GM12873 (cell line): ENCODE measurements at regions not wholly inside any gene's neighbourhood (a gene's known extent, or its start where the extent isn't known, plus 50 kb on each side); places are given as distances from the start of the nearest gene placed in this dataset.

Experiments used
- CTCF ChIP-seq: IDR thresholded peaks from 2 replicates; pipeline ENCODE4 v1.5.1; 2012; ENCODE audit warnings: low read depth, mild to moderate bottlenecking, moderate library complexity, low read length, control low read depth; ENCODE audit not compliant: insufficient read depth; ENCODE audit errors: missing control alignments

GRCh38 chr15:96540283-96540682 lies 209.8 kb downstream of the NR2F2 start:
- no peak for TF ChIP-seq CTCF

GRCh38 chr15:96542130-96542770 lies 211.8 kb downstream of the NR2F2 start:
- TF ChIP-seq CTCF, result no peak

GRCh38 chr15:96544162-96544756 lies 213.8 kb downstream of the NR2F2 start:
- TF ChIP-seq CTCF, result no peak

- no peak for TF ChIP-seq CTCF
These were observed 218.6 kb downstream of the NR2F2 start for GRCh38 chr15:96549136-96549535.

GRCh38 chr15:96551196-96551595 lies 220.7 kb downstream of the NR2F2 start:
- no peak for TF ChIP-seq CTCF

- TF ChIP-seq CTCF, result no peak
These were observed 221.2 kb downstream of the NR2F2 start for GRCh38 chr15:96551722-96552121.

GRCh38 chr15:96553006-96553405 lies 222.5 kb downstream of the NR2F2 start:
- TF ChIP-seq CTCF, result no peak
